ACC112 (cell line): ENCODE measurements at regions not wholly inside any gene's neighbourhood (a gene's known extent, or its start where the extent isn't known, plus 50 kb on each side); places are given as distances from the start of the nearest gene placed in this dataset.
A peak's percentile ranks its signal among the peaks of the same experiment; 100 is the strongest.

ENCODE experiments used
- H2AFZ ChIP-seq: fragments of 200-600 bp; sonication (generic); one replicate; pipeline ENCODE4 v1.6.0; 2017; ENCODE audit warnings: antibody characterized with exemption, low read length; ENCODE audit not compliant: unreplicated experiment
- H3K27ac ChIP-seq: fragments of 200-600 bp; sonication (generic); 2 replicates; pipeline ENCODE4 v1.5.1; 2014; ENCODE audit warnings: low read depth, mild to moderate bottlenecking, antibody characterized with exemption, low read length, moderate library complexity
- H3K27me3 ChIP-seq: fragments of 200-600 bp; sonication (generic); 2 replicates; pipeline ENCODE4 v1.6.1; 2014; ENCODE audit warnings: mild to moderate bottlenecking, antibody characterized with exemption, low read length, moderate library complexity, mixed read lengths; ENCODE audit not compliant: insufficient read depth
- H3K36me3 ChIP-seq: fragments of 200-600 bp; sonication (generic); 2 replicates; pipeline ENCODE4 v1.6.1; 2016; ENCODE audit warnings: mild to moderate bottlenecking, antibody characterized with exemption, low read length, moderate library complexity, mixed read lengths; ENCODE audit not compliant: insufficient read depth
- H3K4me1 ChIP-seq: fragments of 200-600 bp; sonication (generic); one replicate; pipeline ENCODE4 v1.6.1; 2016; ENCODE audit warnings: low read length, mixed read lengths; ENCODE audit not compliant: insufficient read depth, unreplicated experiment, control insufficient read depth
- H3K4me3 ChIP-seq: fragments of 200-600 bp; sonication (generic); 2 replicates; pipeline ENCODE4 v1.5.1; 2014; ENCODE audit warnings: mild to moderate bottlenecking, low read depth, low read length
- H3K79me2 ChIP-seq: fragments of 200-600 bp; sonication (generic); one replicate; pipeline ENCODE4 v1.6.0; 2016; ENCODE audit warnings: low read length; ENCODE audit not compliant: control insufficient read depth, unreplicated experiment, insufficient read depth

DNA sequence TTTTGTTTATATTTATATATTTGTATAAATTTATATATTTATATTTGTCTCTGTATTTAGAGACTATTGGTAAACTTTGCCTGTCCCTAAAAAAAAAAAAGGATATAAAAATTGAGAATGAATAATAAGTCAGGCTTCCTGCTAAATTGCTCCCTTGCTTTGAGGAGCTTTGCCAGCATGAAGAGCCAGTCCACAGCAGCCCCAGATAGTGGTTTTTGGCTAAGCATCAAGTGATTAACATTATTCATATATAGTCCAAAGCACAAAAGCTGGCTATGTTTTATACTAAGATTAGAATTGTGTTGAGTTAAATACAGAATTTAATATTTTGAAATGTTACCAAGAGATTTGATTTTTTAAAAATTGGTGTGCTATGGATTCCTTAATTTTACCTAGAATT is 264.9 kb upstream of the FERD3L start:
- H3K27ac ChIP-seq, result no peak overlapping the region
- H3K36me3 ChIP-seq, result no peaks in the 10 kb centered on the region
- H3K4me1 ChIP-seq, result peaks cover 25% of the 10 kb centered on the region

DNA sequence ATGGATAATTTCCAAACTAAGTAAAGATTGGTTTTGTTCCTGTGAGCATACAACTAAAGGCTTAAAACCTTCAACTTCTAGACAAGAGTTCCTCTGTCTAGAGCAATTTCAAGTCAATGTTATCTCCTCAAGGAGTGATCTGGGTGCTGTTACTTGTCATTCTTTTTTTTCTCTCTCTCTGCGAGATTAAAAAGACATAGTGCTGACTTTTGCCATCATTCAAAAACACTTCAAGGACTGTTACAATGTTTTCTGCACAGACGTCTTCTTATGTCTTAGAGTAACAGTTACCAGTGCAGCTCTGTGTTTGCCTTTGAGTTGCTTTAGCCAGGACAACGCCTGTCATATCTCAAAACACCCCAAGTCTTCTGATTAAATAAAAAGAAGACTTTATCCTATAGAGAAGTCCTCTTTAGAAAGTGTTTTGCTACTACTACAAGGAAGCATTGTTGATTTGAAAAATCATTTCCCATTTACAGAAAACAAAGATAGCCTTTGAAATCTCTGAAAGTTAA is 263.5 kb upstream of the FERD3L start:
- Histone ChIP-seq H3K27ac (no peak overlapping the region), H3K4me3 (no peak overlapping the region), H3K27me3 (no peaks in the 10 kb centered on the region), H3K36me3 (no peaks in the 10 kb centered on the region), H2AFZ (no peak overlapping the region), H3K79me2 (no peaks in the 10 kb centered on the region), H3K4me1 (peaks cover 33% of the 10 kb centered on the region)

More for the DNA sequence above, 264.9 kb upstream of the FERD3L start:
- Histone ChIP-seq H2AFZ (peak overlapping the region; percentile 19), H3K4me3 (no peak overlapping the region), H3K79me2 (no peaks in the 10 kb centered on the region), H3K27me3 (no peaks in the 10 kb centered on the region)

DNA sequence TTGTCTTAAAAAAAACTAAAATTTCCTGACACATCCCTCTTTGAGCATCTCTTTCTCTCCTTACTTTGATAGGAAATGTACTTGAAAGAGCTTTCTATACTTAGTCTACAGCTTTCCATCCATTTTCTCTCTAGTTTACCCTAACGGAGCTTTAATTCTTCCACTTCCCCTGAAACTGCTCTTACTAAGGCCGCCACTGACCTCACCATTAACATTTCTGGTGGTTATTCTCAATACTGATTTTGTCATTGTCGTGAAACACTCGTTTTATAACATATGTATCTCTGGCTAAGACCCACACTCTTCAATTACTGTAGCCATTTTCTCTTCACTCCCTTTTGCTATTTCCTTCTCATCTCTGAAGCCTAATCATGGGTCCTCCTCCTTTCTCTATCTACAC is 262.0 kb upstream of the FERD3L start:
- no peak overlapping the region for H3K4me3 ChIP-seq
- no peak overlapping the region for H3K27ac ChIP-seq
- peaks cover 41% of the 10 kb centered on the region for H3K4me1 ChIP-seq
- no peak overlapping the region for H2AFZ ChIP-seq
- H3K36me3 ChIP-seq, result no peaks in the 10 kb centered on the region
- H3K79me2 ChIP-seq, result no peaks in the 10 kb centered on the region
- no peaks in the 10 kb centered on the region for H3K27me3 ChIP-seq

DNA sequence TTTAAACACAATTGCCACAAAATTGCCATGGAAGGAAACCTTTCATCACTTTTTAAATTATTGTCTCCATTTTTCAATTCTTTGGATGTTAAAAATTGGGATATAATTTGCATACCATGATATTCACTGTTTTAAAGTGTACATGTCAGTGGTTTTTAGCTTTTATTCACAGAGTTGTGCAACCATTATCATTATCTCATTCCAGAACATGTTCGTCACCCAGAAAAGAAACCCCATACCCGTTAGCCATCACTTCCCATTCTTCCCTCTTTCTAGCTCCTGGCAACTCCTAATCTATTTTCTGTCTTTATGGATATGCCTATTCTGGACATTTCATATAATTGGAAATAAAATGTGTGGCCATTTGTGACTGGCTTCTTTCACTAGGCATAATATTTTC is 260.3 kb upstream of the FERD3L start:
- Histone ChIP-seq H3K27me3 (no peaks in the 10 kb centered on the region), H3K4me1 (peaks cover 41% of the 10 kb centered on the region), H2AFZ (peak overlapping the region; percentile 39), H3K79me2 (no peaks in the 10 kb centered on the region), H3K4me3 (peak overlapping the region; percentile 66), H3K27ac (peak overlapping the region; percentile 97), H3K36me3 (no peaks in the 10 kb centered on the region)

DNA sequence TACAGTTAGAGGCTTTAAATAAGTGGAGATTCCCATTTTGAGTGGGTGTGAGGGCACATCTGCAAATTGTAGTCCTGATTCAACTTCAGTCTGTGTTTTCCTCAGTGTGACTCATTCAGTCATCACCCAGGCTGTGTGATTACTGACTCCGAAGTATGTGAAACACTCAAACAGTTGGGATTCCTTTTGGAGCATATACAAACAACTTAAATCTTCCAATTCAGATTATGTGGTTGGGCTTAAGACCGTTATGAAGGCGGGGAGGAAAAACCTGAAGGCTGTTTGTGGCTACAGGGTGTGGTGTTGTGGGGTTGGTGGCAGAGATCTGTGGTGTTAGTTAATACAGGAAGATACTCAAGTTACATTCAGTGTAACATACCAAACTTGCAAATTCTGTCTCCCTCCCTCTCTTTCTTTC is 259.7 kb upstream of the FERD3L start:
- H2AFZ ChIP-seq, result peak overlapping the region; percentile 39
- H3K79me2 ChIP-seq, result no peaks in the 10 kb centered on the region
- H3K4me1 ChIP-seq, result peaks cover 37% of the 10 kb centered on the region
- H3K36me3 ChIP-seq, result no peaks in the 10 kb centered on the region
- H3K27ac ChIP-seq, result peak overlapping the region; percentile 97
- H3K27me3 ChIP-seq, result no peaks in the 10 kb centered on the region
- peak overlapping the region; percentile 66 for H3K4me3 ChIP-seq

DNA sequence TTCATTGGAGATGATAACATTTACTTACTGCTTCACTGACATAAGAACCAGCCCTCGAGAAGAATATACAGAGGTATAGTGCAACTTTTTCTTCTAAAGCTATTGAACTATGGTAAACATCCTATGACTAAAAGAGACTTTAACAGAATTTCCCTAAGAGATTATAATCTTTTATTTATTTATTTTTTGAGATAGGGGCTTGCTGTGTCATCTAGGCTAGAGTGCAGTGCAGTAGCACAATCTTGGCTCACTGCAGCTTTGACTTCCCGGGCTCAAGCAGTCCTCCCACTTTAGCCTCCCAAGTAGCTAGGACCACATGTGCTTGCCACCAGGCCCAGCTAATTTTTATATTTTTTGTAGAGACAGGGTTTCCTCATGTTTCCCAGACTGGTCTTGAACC is 258.5 kb upstream of the FERD3L start:
- no peak overlapping the region for H3K4me3 ChIP-seq

DNA sequence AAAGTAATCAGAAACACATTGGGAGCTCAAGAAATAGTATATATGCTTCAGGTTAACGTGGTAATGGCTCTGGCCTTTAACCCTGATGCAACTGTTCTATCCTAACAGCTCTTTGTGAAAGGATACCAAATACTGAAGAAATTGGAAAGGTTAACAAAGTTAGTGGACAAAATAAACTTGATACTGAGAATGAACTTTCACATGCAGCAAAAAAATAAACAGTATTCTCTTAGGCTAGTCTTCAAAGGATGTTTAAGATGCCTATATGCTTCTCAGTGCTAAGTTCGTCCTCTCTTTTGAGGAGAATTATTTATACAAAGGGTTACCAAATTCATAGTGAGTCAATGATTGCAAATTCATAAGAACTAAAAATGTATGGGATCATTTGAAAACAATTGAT is 256.2 kb upstream of the FERD3L start:
- Histone ChIP-seq H3K4me1 (peaks cover 45% of the 10 kb centered on the region), H3K27ac (no peak overlapping the region), H2AFZ (no peak overlapping the region), H3K4me3 (no peak overlapping the region), H3K36me3 (no peaks in the 10 kb centered on the region), H3K79me2 (no peaks in the 10 kb centered on the region), H3K27me3 (no peaks in the 10 kb centered on the region)

More for the DNA sequence above, 258.5 kb upstream of the FERD3L start:
- H3K27me3 ChIP-seq, result no peaks in the 10 kb centered on the region
- H3K27ac ChIP-seq, result no peak overlapping the region
- H3K36me3 ChIP-seq, result no peaks in the 10 kb centered on the region
- peaks cover 34% of the 10 kb centered on the region for H3K4me1 ChIP-seq
- no peak overlapping the region for H2AFZ ChIP-seq
- no peaks in the 10 kb centered on the region for H3K79me2 ChIP-seq

DNA sequence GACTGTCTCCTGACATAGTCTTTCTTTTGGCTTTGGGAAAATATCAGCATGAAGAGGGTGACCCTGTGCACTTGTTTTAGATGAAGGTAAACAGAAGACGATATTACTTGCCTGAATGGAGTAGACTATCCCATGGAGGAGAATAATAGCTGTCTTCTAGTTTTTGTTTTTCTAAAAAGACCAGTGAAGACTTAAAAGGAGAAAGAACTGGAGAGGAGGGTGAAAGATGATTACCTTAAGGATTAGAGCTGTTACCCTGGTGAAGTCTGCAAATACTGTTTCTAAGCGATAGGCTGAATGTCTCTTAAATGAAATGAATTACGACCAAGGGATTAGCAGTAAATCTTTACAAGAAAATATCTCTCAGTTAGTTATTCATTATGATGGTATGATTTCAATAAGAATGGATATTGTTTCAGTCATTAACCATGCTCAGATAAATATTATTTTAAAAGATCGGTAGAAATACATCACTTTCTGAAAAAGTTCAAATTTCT is 255.6 kb upstream of the FERD3L start:
- H3K27ac ChIP-seq, result no peak overlapping the region
- no peak overlapping the region for H2AFZ ChIP-seq
- no peaks in the 10 kb centered on the region for H3K36me3 ChIP-seq
- H3K4me1 ChIP-seq, result peaks cover 39% of the 10 kb centered on the region
- H3K4me3 ChIP-seq, result no peak overlapping the region
- H3K79me2 ChIP-seq, result no peaks in the 10 kb centered on the region
- no peaks in the 10 kb centered on the region for H3K27me3 ChIP-seq

DNA sequence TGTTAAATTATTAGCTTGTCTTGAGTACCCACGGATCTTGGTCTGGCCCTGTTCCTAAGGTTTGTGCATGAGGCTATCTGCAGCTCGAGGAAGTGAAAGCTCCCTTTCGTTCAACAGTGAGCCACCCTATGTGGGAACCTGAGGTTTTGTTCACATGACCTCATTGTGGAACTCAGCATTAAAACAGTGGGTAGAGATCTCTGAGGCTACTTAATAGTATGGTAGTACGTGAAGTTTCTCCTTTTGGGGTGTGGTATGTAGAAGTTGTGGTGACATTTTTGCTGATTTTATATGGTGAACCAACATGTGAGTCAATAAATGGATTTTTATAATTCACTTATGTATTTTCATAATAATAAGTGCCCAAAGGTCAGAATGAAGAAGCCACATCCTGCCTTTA is 252.7 kb upstream of the FERD3L start:
- Histone ChIP-seq H3K36me3 (no peaks in the 10 kb centered on the region), H3K27me3 (no peaks in the 10 kb centered on the region), H3K4me1 (peaks cover 19% of the 10 kb centered on the region), H3K27ac (no peak overlapping the region), H3K4me3 (no peak overlapping the region), H3K79me2 (no peaks in the 10 kb centered on the region), H2AFZ (no peak overlapping the region)

DNA sequence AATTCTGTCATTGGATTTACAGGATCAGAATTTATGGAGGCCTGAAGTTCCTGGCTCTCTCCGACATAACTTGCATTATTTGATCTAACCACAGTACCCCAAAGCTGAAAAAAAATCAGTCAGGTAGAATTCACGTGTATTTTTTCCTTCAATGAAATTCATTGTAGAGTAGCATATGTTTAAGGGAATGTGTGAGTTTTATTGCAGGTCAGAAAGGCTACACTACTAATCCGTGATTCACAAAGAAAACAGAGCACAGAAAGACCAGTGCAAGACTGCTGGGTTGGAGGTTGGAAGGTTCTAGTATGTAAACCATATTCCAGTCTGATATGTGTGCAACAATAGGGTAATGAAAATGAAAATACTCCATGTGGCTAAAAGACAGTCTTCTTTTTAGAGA is 247.0 kb upstream of the FERD3L start:
- Histone ChIP-seq H3K4me3 (0 out of 2 replicates have a peak overlapping the region, but pooled peaks have one; percentile 8), H3K79me2 (no peaks in the 10 kb centered on the region), H3K36me3 (no peaks in the 10 kb centered on the region), H3K27me3 (no peaks in the 10 kb centered on the region), H2AFZ (peak overlapping the region; percentile 63), H3K4me1 (peaks cover 13% of the 10 kb centered on the region), H3K27ac (0 out of 2 replicates have a peak overlapping the region, but pooled peaks have one; percentile 12)

DNA sequence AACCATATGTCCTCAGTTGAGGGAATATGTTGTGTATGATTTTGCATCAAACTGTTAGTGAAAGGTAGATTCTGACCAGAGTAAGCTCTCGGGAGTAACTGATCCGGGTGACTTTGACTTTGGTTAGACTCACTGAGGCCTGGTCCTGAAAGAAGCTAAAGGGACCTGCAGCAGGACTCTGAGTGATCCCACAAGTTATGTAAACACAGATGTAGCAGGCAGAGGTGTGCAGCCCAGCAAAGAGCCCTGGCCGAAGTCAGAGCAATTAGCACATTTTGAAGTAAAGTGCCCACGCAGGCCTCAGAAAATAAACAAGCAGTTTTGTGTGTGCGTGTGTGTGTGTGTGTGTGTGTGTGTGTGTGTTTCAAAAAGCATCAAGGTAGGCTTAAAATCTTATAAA is 245.6 kb upstream of the FERD3L start:
- no peak overlapping the region for H2AFZ ChIP-seq

More for the DNA sequence above, 245.6 kb upstream of the FERD3L start:
- no peaks in the 10 kb centered on the region for H3K27me3 ChIP-seq
- no peaks in the 10 kb centered on the region for H3K36me3 ChIP-seq
- H3K79me2 ChIP-seq, result no peaks in the 10 kb centered on the region
- no peak overlapping the region for H3K4me3 ChIP-seq
- H3K4me1 ChIP-seq, result peaks cover 13% of the 10 kb centered on the region
- no peak overlapping the region for H3K27ac ChIP-seq
